Fibroblast of villous mesenchyme (primary cell): ENCODE measurements at regions not wholly inside any gene's neighbourhood (a gene's known extent, or its start where the extent isn't known, plus 50 kb on each side); places are given as distances from the start of the nearest gene placed in this dataset.

Experiments
- DNase-seq: peaks from one replicate; pipeline ENCODE4 v3.0.0-alpha.2; 2010; ENCODE audit warnings: low read depth
- H3K4me3 ChIP-seq: 2 replicates; pipeline ENCODE4 v1.5.1; 2011; ENCODE audit warnings: low read depth, mild to moderate bottlenecking, low read length
- TF ChIP-seq, protein P1 (sequence below): IDR thresholded peaks from 2 replicates; pipeline ENCODE4 v1.5.1; 2012; ENCODE audit warnings: low read depth, mild to moderate bottlenecking, low read length; ENCODE audit not compliant: insufficient read depth

DNA sequence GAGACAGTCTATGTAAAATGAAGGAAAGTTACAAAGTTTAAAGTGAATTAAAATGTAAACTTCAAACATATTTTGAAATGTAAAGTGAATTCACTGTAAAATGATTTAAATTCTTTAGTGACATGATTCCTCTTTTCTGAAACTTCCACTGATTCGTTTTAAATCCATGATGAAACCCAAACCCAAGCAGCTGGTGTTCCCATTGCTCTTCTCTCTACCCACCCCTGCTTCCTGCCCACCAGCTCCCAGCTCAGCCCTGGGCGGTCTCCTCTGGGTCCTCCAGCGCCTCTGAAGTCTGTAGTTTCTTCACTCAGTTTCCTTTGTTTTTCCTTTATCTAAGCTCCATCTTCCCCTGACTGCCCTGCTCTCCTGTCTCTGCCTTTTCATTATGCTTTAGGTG lies 175.9 kb downstream of the SNX10 start:
- TF ChIP-seq, protein P1, sequence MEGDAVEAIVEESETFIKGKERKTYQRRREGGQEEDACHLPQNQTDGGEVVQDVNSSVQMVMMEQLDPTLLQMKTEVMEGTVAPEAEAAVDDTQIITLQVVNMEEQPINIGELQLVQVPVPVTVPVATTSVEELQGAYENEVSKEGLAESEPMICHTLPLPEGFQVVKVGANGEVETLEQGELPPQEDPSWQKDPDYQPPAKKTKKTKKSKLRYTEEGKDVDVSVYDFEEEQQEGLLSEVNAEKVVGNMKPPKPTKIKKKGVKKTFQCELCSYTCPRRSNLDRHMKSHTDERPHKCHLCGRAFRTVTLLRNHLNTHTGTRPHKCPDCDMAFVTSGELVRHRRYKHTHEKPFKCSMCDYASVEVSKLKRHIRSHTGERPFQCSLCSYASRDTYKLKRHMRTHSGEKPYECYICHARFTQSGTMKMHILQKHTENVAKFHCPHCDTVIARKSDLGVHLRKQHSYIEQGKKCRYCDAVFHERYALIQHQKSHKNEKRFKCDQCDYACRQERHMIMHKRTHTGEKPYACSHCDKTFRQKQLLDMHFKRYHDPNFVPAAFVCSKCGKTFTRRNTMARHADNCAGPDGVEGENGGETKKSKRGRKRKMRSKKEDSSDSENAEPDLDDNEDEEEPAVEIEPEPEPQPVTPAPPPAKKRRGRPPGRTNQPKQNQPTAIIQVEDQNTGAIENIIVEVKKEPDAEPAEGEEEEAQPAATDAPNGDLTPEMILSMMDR, result no peak
- H3K4me3 ChIP-seq, result no peak overlapping the region
- DNase-seq, result no peak

GRCh38 chr7:26468625-26469024 lies 177.0 kb downstream of the SNX10 start:
- no peak overlapping the region for H3K4me3 ChIP-seq
- no peak for DNase-seq
- TF ChIP-seq, protein P1, result no peak

DNA sequence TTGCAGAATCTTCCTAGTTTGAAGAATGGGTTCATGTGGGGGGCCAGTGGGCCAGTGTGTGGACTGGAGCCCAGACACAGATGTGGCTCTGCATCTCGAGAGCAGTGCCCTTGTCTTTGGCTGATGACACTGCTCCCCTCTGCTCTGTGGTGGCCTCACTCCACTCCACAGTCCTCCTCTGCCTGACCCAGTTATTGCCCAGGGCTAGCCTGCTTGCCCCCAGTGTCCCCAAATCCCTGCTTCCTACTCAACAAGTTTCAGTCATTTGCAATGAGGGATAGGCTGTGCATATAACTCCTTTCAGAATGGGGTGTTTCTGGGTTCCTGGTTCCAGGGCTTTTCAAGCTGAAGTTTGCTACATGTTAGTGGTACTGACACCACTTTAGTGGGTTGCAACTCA lies 177.5 kb downstream of the SNX10 start:
- H3K4me3 ChIP-seq, result no peak overlapping the region
- no peak for DNase-seq
- TF ChIP-seq, protein P1, result no peak

DNA sequence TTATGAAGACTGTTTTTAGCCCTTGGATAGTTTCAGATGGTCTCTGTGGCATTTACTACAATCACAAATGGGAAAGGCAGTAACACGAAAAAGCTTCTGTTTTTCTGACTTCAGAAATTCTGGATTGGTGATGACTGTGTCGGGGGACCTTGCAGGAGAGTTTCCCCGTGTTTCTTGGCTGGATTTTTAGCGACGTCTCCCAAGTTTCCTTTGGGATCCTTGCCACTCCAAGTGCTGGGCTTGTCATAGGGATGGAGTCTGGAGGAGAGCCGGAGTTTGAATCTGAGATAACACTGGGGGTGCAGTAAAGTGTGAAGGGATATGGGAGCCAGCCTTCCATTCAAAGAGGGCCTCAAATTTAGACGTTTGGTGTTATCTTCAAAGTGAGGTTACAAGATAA lies 179.0 kb downstream of the SNX10 start:
- H3K4me3 ChIP-seq, result no peak overlapping the region
- DNase-seq, result no peak
- TF ChIP-seq, protein P1, result no peak

DNA sequence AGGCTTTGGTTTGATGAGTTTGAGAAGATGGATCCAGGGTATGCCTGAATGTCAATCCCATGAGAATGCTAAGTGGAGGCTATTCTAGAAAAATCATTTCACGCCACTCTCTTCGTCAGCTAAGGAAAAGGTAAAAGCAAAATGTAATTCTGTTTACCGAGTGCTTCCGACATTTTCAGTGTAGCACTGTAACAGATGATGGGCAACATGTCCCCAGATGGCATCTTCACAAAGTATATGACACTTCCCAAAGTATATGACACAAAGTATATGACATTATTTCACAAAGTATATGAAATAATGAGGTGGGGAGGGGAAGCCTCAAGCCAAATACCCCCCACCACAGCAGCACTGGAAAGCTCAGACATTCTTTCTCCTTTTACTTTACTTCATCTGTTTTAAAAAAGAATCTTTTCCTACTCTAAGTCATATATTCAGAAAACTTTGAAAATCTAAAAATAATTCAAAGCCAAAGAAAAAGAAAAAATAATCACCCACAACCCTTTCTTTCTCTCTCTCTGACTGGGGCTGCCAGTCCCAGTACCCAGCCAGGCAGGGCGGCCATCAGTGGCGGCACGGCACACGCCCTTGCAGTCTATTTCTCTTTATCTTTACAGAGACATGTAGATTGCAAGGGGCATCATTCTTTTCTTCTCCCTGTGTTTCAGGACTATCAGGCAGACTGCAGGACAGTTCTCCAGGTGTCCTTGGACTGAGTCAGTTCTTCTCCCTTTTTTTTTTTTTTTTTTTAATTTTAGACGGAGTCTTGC lies 179.8 kb downstream of the SNX10 start:
- DNase-seq, result no peak
- TF ChIP-seq, protein P1, result no peak
- H3K4me3 ChIP-seq, result no peak overlapping the region

GRCh38 chr7:26472971-26473370 lies 181.3 kb downstream of the SNX10 start:
- no peak for DNase-seq
- TF ChIP-seq, protein P1, result no peak
- H3K4me3 ChIP-seq, result no peak overlapping the region

DNA sequence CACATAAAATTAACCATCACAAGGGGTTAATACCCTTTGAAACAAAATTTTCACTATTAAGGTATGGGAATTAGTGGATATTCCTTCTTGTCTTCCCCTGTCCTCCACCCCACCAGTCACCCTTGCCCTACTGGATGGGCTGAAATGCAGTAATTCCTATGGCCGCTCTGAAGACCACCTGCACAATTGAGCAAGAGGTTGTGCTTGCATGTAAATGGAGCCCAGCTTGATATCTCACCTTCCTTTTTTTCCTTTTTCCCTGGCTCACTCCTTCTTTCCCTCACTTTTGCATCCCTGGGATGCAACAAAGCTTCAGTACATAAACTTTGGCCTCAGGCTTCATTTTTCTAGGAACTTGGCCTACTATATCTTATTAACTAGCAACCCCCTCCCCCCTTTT lies 184.6 kb downstream of the SNX10 start:
- TF ChIP-seq, protein P1, result no peak
- DNase-seq, result no peak

More for the DNA sequence above, 184.6 kb downstream of the SNX10 start:
- H3K4me3 ChIP-seq, result no peak overlapping the region
